Fibroblast of skin of abdomen (primary cell): ENCODE measurements at regions not wholly inside any gene's neighbourhood (a gene's known extent, or its start where the extent isn't known, plus 50 kb on each side); places are given as distances from the start of the nearest gene placed in this dataset.
"Not testable (repeated sequence)": the region's sequence is repeated elsewhere in the genome, so short reads cannot be mapped to it uniquely, and the experiment has no call there.

ENCODE experiments used
- DNase-seq: peaks from one replicate; pipeline ENCODE4 v3.0.0-alpha.2; 2013

- DNase-seq: no peak
Measured at GRCh38 chrX:40891798-40892197, 156.5 kb upstream of the MED14 start.

GRCh38 chrX:40893251-40893910 lies 158.0 kb upstream of the MED14 start:
- DNase-seq: no peak

GRCh38 chrX:40895246-40895645 lies 159.9 kb upstream of the MED14 start:
- no peak for DNase-seq

- no peak for DNase-seq
Measured at GRCh38 chrX:40897718-40898270, 162.5 kb upstream of the MED14 start.

- DNase-seq: not testable (repeated sequence)
Measured at GRCh38 chrX:40904739-40905138, 169.4 kb upstream of the MED14 start.

GRCh38 chrX:40908026-40908425 lies 172.7 kb upstream of the MED14 start:
- DNase-seq: peak; percentile 31

GRCh38 chrX:40908857-40909475 lies 173.6 kb upstream of the MED14 start:
- peak; percentile 74 for DNase-seq

GRCh38 chrX:40912166-40912565 lies 173.1 kb upstream of the USP9X start:
- DNase-seq: no peak

- no peak for DNase-seq
Measured at GRCh38 chrX:40912576-40912975, 172.7 kb upstream of the USP9X start.

GRCh38 chrX:40920351-40920750 lies 164.9 kb upstream of the USP9X start:
- no peak for DNase-seq

GRCh38 chrX:40922307-40922706 lies 162.9 kb upstream of the USP9X start:
- DNase-seq: peak; percentile 45

- DNase-seq: peak; percentile 58
Measured at GRCh38 chrX:40926739-40927427, 158.4 kb upstream of the USP9X start.

- DNase-seq: no peak
Measured at GRCh38 chrX:40928076-40928475, 157.2 kb upstream of the USP9X start.

- DNase-seq: no peak
Measured at GRCh38 chrX:40931921-40932320, 153.3 kb upstream of the USP9X start.

GRCh38 chrX:40933132-40933705 lies 152.0 kb upstream of the USP9X start:
- peak; percentile 35 for DNase-seq

GRCh38 chrX:40933706-40934425 lies 151.4 kb upstream of the USP9X start:
- DNase-seq: peak; percentile 78

GRCh38 chrX:40936827-40937226 lies 148.4 kb upstream of the USP9X start:
- DNase-seq: no peak

GRCh38 chrX:40938423-40938822 lies 146.8 kb upstream of the USP9X start:
- peak; percentile 68 for DNase-seq

GRCh38 chrX:40943093-40943641 lies 142.1 kb upstream of the USP9X start:
- DNase-seq: no peak

- DNase-seq: peak; percentile 72
Measured at GRCh38 chrX:40945361-40945713, 139.9 kb upstream of the USP9X start.

- no peak for DNase-seq
Measured at GRCh38 chrX:40947276-40947675, 138.0 kb upstream of the USP9X start.

GRCh38 chrX:40949071-40949470 lies 136.2 kb upstream of the USP9X start:
- no peak for DNase-seq
